GM12892 (cell line): ENCODE measurements at regions not wholly inside any gene's neighbourhood (a gene's known extent, or its start where the extent isn't known, plus 50 kb on each side); places are given as distances from the start of the nearest gene placed in this dataset.

Source experiments
- POLR2A ChIP-seq: IDR thresholded peaks from 2 replicates; pipeline ENCODE4 v1.6.1; 2011; ENCODE audit warnings: low read depth, low read length, control low read depth
- POLR2AphosphoS5 ChIP-seq: IDR thresholded peaks from 2 replicates; pipeline ENCODE4 v1.6.1; 2011; ENCODE audit warnings: low read depth, low read length, control low read depth

DNA sequence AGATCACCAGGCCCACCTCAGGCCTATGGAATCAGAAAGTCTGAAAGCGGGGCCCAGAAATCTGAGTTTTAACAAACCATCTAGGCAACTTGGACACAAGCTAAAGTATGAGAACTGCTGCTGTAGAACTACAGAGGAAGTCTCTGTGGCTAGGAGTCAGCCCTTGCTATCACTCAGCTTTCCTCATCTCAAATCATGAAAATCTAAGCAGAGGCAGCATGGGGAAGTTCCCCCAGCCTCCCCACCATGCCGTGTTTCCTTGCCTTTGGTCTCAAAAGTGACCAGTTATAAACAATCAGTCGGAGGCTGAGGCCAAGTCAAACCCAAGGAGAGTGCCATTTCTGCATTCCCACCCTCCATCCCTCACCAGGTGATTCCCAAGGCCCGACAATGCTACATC lies 404.7 kb downstream of the BCL11A start:
- no peak for TF ChIP-seq POLR2A
- no peak for TF ChIP-seq POLR2AphosphoS5
